Neural cell (in vitro differentiated cells): ENCODE measurements at regions not wholly inside any gene's neighbourhood (a gene's known extent, or its start where the extent isn't known, plus 50 kb on each side); places are given as distances from the start of the nearest gene placed in this dataset.

Experiments
- H2AFZ ChIP-seq: fragments of 200-600, 300-800 bp; sonication (generic), shearing (Covaris generic); 2 replicates; pipeline ENCODE4 v1.6.0; 2014; ENCODE audit warnings: low read depth, mild to moderate bottlenecking, antibody characterized with exemption, low read length, moderate library complexity
- H3F3A ChIP-seq: fragments of 200-600 bp; shearing (Covaris generic); 2 replicates; pipeline ENCODE4 v1.6.1; 2016; ENCODE audit warnings: mild to moderate bottlenecking, moderate library complexity, mixed read lengths, antibody characterized with exemption, low read length; ENCODE audit not compliant: insufficient read depth, poor library complexity, severe bottlenecking
- H3K27ac ChIP-seq: fragments of 200-600, 300-800 bp; sonication (generic), shearing (Covaris generic); 2 replicates; pipeline ENCODE4 v1.5.1; 2014; ENCODE audit warnings: mild to moderate bottlenecking, low read length, moderate library complexity
- H3K27me3 ChIP-seq: fragments of 300-800, 200-600 bp; sonication (generic), shearing (Covaris generic); 2 replicates; pipeline ENCODE4 v1.6.0; 2014; ENCODE audit warnings: mild to moderate bottlenecking, low read depth, low read length, moderate library complexity; ENCODE audit not compliant: insufficient read depth
- H3K36me3 ChIP-seq: fragments of 300-800, 200-600 bp; sonication (generic), shearing (Covaris generic); 2 replicates; pipeline ENCODE4 v1.5.1; 2014; ENCODE audit warnings: mild to moderate bottlenecking, antibody characterized with exemption, low read length, moderate library complexity; ENCODE audit not compliant: insufficient read depth
- H3K4me2 ChIP-seq: fragments of 300-800, 200-600 bp; sonication (generic), shearing (Covaris generic); 2 replicates; pipeline ENCODE4 v1.6.0; 2014; ENCODE audit warnings: mild to moderate bottlenecking, low read length
- H3K4me3 ChIP-seq: fragments of 300-800, 200-600 bp; sonication (generic), shearing (Covaris generic); 2 replicates; pipeline ENCODE4 v1.5.1; 2014; ENCODE audit warnings: mild to moderate bottlenecking, low read length, moderate library complexity
- H3K79me2 ChIP-seq: fragments of 200-600 bp; shearing (Covaris generic); replicated peaks from 2 replicates; pipeline ENCODE4 v1.6.0; 2014; ENCODE audit warnings: mild to moderate bottlenecking, low read length, moderate library complexity; ENCODE audit not compliant: insufficient read depth
- H3K9ac ChIP-seq: fragments of 300-800, 200-600 bp; sonication (generic), shearing (Covaris generic); 2 replicates; pipeline ENCODE4 v1.6.1; 2016; ENCODE audit warnings: mild to moderate bottlenecking, low read length, mixed read lengths
- H3K9me2 ChIP-seq: fragments of 200-600 bp; shearing (Covaris generic); 2 replicates; pipeline ENCODE4 v1.6.1; 2016; ENCODE audit warnings: mild to moderate bottlenecking, low read length, mixed read lengths; ENCODE audit not compliant: insufficient read depth
- H3K9me3 ChIP-seq: fragments of 200-600, 300-800 bp; sonication (generic), shearing (Covaris generic); 2 replicates; pipeline ENCODE4 v1.6.1; 2016; ENCODE audit warnings: mild to moderate bottlenecking, mixed run types, low read length, moderate library complexity, mixed read lengths
- H4K20me1 ChIP-seq: fragments of 200-600 bp; shearing (Covaris generic); 2 replicates; pipeline ENCODE4 v1.6.1; 2016; ENCODE audit warnings: mild to moderate bottlenecking, mixed run types; ENCODE audit not compliant: insufficient read depth
- EP300 ChIP-seq: fragments of 450-650 bp; conservative IDR thresholded peaks from 2 replicates; pipeline ENCODE4 v1.6.1; 2014; ENCODE audit warnings: antibody characterized with exemption, mild to moderate bottlenecking, moderate library complexity; ENCODE audit not compliant: poor library complexity, severe bottlenecking
- EZH2 ChIP-seq: fragments of 200-600, 300-800 bp; shearing (Covaris generic), sonication (generic); IDR thresholded peaks from 2 replicates; pipeline ENCODE4 v1.6.1; 2014; ENCODE audit warnings: antibody characterized with exemption, low read length, borderline replicate concordance, mild to moderate bottlenecking; ENCODE audit not compliant: insufficient read depth, poor library complexity, severe bottlenecking
- MXI1 ChIP-seq: fragments of 450-650 bp; conservative IDR thresholded peaks from 2 replicates; pipeline ENCODE4 v1.6.1; 2014; ENCODE audit warnings: antibody characterized with exemption, mild to moderate bottlenecking; ENCODE audit not compliant: poor library complexity, severe bottlenecking
- POLR2AphosphoS5 ChIP-seq: IDR thresholded peaks from 2 replicates; pipeline ENCODE4 v1.6.1; 2012
- RAD21 ChIP-seq: fragments of 450-650 bp; conservative IDR thresholded peaks from 2 replicates; pipeline ENCODE4 v1.6.1; 2014; ENCODE audit warnings: antibody characterized with exemption, mild to moderate bottlenecking, moderate library complexity
- SMC3 ChIP-seq: fragments of 450-650 bp; conservative IDR thresholded peaks from 2 replicates; pipeline ENCODE4 v1.6.1; 2014; ENCODE audit warnings: antibody characterized with exemption, mild to moderate bottlenecking, moderate library complexity; ENCODE audit not compliant: poor library complexity
- TAF1 ChIP-seq: IDR thresholded peaks from 2 replicates; pipeline ENCODE4 v1.6.1; 2012; ENCODE audit warnings: low read depth
- TF ChIP-seq, protein P1 (sequence below): fragments of 450-650 bp; IDR thresholded peaks from 2 replicates; pipeline ENCODE4 v1.5.1; 2014; ENCODE audit warnings: antibody characterized with exemption, mild to moderate bottlenecking, moderate library complexity; ENCODE audit not compliant: poor library complexity, severe bottlenecking
- TF ChIP-seq, protein P2 (sequence below): IDR thresholded peaks from 2 replicates; pipeline ENCODE4 v1.6.1; 2012; ENCODE audit warnings: borderline replicate concordance

DNA sequence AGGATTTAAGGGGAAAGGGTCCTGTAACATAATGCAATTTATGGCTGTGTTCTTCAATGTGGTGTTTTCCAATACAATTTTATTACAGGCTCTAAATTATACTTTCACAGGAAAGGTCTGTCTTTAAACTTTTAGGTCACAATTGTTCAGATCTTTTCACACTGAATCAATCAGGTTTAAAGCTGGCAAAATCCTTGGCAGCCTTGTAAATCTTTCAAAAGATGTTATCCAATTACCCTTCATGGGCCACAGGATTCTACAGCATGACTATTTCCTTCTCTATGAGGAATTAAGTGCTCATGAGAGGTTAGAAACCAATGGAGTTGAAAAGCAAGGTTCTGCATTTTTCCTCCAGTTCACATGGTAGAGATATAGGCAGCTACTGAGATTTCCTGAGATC, 211.5 kb upstream of the MIR17HG start:
- H3K4me2 ChIP-seq = no peak overlapping the region

DNA sequence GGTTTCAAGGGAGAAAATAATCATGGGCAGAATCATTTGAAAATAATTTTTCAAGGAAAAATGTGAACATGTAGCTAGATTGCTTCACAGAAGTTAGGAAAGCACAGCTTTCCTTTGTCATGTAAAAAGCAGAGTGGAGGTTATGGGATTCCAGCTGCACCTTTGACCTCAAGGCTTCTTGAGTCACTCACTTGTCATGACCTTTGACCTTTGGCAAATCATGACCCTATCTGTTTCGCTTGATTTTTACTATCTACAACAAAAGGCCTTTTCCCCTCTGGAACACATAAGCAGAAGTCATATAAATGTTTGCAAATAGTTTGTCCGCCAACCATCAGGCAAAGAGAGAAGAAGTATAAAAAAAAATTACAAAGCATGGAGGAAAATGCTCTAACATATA, 210.7 kb upstream of the MIR17HG start:
- Histone ChIP-seq H3K27ac (no peak overlapping the region), H3K4me3 (no peak overlapping the region)
- TF ChIP-seq RAD21 (no peak), TAF1 (no peak), POLR2AphosphoS5 (no peak), MXI1 (no peak), SMC3 (no peak), EZH2 (no peak)
- TF ChIP-seq, protein P1, sequence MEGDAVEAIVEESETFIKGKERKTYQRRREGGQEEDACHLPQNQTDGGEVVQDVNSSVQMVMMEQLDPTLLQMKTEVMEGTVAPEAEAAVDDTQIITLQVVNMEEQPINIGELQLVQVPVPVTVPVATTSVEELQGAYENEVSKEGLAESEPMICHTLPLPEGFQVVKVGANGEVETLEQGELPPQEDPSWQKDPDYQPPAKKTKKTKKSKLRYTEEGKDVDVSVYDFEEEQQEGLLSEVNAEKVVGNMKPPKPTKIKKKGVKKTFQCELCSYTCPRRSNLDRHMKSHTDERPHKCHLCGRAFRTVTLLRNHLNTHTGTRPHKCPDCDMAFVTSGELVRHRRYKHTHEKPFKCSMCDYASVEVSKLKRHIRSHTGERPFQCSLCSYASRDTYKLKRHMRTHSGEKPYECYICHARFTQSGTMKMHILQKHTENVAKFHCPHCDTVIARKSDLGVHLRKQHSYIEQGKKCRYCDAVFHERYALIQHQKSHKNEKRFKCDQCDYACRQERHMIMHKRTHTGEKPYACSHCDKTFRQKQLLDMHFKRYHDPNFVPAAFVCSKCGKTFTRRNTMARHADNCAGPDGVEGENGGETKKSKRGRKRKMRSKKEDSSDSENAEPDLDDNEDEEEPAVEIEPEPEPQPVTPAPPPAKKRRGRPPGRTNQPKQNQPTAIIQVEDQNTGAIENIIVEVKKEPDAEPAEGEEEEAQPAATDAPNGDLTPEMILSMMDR = no peak
- TF ChIP-seq, protein P2, sequence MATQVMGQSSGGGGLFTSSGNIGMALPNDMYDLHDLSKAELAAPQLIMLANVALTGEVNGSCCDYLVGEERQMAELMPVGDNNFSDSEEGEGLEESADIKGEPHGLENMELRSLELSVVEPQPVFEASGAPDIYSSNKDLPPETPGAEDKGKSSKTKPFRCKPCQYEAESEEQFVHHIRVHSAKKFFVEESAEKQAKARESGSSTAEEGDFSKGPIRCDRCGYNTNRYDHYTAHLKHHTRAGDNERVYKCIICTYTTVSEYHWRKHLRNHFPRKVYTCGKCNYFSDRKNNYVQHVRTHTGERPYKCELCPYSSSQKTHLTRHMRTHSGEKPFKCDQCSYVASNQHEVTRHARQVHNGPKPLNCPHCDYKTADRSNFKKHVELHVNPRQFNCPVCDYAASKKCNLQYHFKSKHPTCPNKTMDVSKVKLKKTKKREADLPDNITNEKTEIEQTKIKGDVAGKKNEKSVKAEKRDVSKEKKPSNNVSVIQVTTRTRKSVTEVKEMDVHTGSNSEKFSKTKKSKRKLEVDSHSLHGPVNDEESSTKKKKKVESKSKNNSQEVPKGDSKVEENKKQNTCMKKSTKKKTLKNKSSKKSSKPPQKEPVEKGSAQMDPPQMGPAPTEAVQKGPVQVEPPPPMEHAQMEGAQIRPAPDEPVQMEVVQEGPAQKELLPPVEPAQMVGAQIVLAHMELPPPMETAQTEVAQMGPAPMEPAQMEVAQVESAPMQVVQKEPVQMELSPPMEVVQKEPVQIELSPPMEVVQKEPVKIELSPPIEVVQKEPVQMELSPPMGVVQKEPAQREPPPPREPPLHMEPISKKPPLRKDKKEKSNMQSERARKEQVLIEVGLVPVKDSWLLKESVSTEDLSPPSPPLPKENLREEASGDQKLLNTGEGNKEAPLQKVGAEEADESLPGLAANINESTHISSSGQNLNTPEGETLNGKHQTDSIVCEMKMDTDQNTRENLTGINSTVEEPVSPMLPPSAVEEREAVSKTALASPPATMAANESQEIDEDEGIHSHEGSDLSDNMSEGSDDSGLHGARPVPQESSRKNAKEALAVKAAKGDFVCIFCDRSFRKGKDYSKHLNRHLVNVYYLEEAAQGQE = no peak

More for the DNA sequence above, 211.5 kb upstream of the MIR17HG start:
- no peaks in the 10 kb centered on the region for H4K20me1 ChIP-seq
- H3K9me3 ChIP-seq = no peaks in the 10 kb centered on the region
- no peaks in the 10 kb centered on the region for H3K27me3 ChIP-seq
- no peak overlapping the region for H3K27ac ChIP-seq
- H3K36me3 ChIP-seq = no peaks in the 10 kb centered on the region
- TF ChIP-seq, protein P1 = no peak
- TF ChIP-seq RAD21 = no peak
- TF ChIP-seq MXI1 = no peak
- TF ChIP-seq, protein P2 = no peak
- TF ChIP-seq EZH2 = no peak
- no peak for TF ChIP-seq SMC3
- TF ChIP-seq POLR2AphosphoS5 = no peak
- no peak for TF ChIP-seq EP300
- TF ChIP-seq TAF1 = no peak
- H3K9ac ChIP-seq = no peak overlapping the region
- H3K9me2 ChIP-seq = no peaks in the 10 kb centered on the region
- H3K79me2 ChIP-seq = no peaks in the 10 kb centered on the region
- H2AFZ ChIP-seq = no peak overlapping the region
- H3F3A ChIP-seq = no peaks in the 10 kb centered on the region
- no peak overlapping the region for H3K4me3 ChIP-seq

More for the DNA sequence above, 210.7 kb upstream of the MIR17HG start:
- Histone ChIP-seq H3K9me2 (no peaks in the 10 kb centered on the region), H3F3A (no peaks in the 10 kb centered on the region), H3K79me2 (no peaks in the 10 kb centered on the region), H3K9me3 (no peaks in the 10 kb centered on the region), H3K27me3 (no peaks in the 10 kb centered on the region), H3K36me3 (no peaks in the 10 kb centered on the region), H4K20me1 (no peaks in the 10 kb centered on the region), H3K4me2 (no peak overlapping the region), H2AFZ (no peak overlapping the region), H3K9ac (no peak overlapping the region)
